Endothelial cell of umbilical vein (primary cell): ENCODE measurements at regions not wholly inside any gene's neighbourhood (a gene's known extent, or its start where the extent isn't known, plus 50 kb on each side); places are given as distances from the start of the nearest gene placed in this dataset.

Source experiments
- BruUV-seq: library from RNA; stranded (reverse); fragments of 400-500 nt; replicated peaks from 2 replicates; lab custom pipeline; 2021; lab: Mats Ljungman, UMichigan
- CTCF ChIA-PET: fragments of 300-600, 350-600 bp; sonication (Branson Sonifier 250); formaldehyde crosslinking; loops from one replicate; lab custom pipeline; 2021; ENCODE audit warnings: antibody characterized with exemption, inconsistent platforms; lab: Charles Lee
- POLR2A ChIA-PET: fragments of 300-600, 350-600 bp; sonication (Branson Sonifier 250); formaldehyde crosslinking; loops from one replicate; lab custom pipeline; 2021; ENCODE audit warnings: antibody characterized with exemption, inconsistent platforms; lab: Charles Lee
- DNase-seq: peaks from one replicate; pipeline ENCODE4 v3.0.0-alpha.2; 2011; ENCODE audit warnings: low read depth, low spot score
- FAIRE-seq: peaks from 2 replicates; lab custom pipeline; 2011; peaks lifted over from hg19 to GRCh38; lab: Jason Lieb, UNC
- H2AFZ ChIP-seq: 2 replicates; pipeline ENCODE4 v1.6.0; 2012; ENCODE audit warnings: low read depth, low read length, control low read depth, inconsistent platforms
- H3K27ac ChIP-seq: 2 replicates; pipeline ENCODE4 v1.5.1; 2011; ENCODE audit warnings: low read depth, mild to moderate bottlenecking, control low read depth, low read length, moderate library complexity; ENCODE audit not compliant: insufficient read depth
- H3K27me3 ChIP-seq, 2 experiments: 2 replicates each; pipeline versions ENCODE4 v1.6.0 to v1.6.1; 2011; ENCODE audit warnings: low read length in 2 of 2, mixed read lengths in 1 of 2; ENCODE audit not compliant: control insufficient read depth in 2 of 2, insufficient read depth in 2 of 2
- H3K36me3 ChIP-seq, 2 experiments: 2 replicates in 1 of 2; 3 replicates in 1 of 2; pipeline ENCODE4 v1.5.1; 2011; ENCODE audit warnings: low read length in 2 of 2, mild to moderate bottlenecking in 1 of 2, moderate library complexity in 1 of 2; ENCODE audit not compliant: control insufficient read depth in 2 of 2, insufficient read depth in 2 of 2; ENCODE audit errors: extremely low read depth in 1 of 2
- H3K4me1 ChIP-seq: 3 replicates; pipeline ENCODE4 v1.5.1; 2011; ENCODE audit warnings: mild to moderate bottlenecking, low read length; ENCODE audit not compliant: control insufficient read depth, insufficient read depth; ENCODE audit errors: extremely low read depth
- H3K4me2 ChIP-seq: 2 replicates; pipeline ENCODE4 v1.6.1; 2011; ENCODE audit warnings: low read length, control low read depth, mixed read lengths; ENCODE audit not compliant: insufficient read depth
- H3K4me3 ChIP-seq, 3 experiments: fragments of 200-600 bp in 1 of 3; sonication (generic), shearing (Covaris generic) in 1 of 3; replicated peaks in 1 of 3; 2 replicates each; pipeline ENCODE4 v1.5.1; 2011 to 2016; ENCODE audit warnings: control low read depth in 3 of 3, low read length in 3 of 3, mild to moderate bottlenecking in 2 of 3, inconsistent platforms in 1 of 3, low read depth in 1 of 3, moderate library complexity in 1 of 3; ENCODE audit not compliant: insufficient read depth in 1 of 3
- H3K79me2 ChIP-seq: 2 replicates; pipeline ENCODE4 v1.6.0; 2012; ENCODE audit warnings: low read length, inconsistent platforms; ENCODE audit not compliant: control insufficient read depth, insufficient read depth
- H3K9ac ChIP-seq: replicated peaks from 2 replicates; pipeline ENCODE3; 2011; ENCODE audit warnings: low read length, control low read depth; ENCODE audit not compliant: insufficient read depth; ENCODE audit errors: extremely low read depth
- H3K9me1 ChIP-seq: replicated peaks from 3 replicates; pipeline ENCODE4 v1.6.0; 2011; ENCODE audit warnings: mild to moderate bottlenecking, low read length; ENCODE audit not compliant: control insufficient read depth, insufficient read depth; ENCODE audit errors: extremely low read depth
- H3K9me3 ChIP-seq: replicated peaks from 2 replicates; pipeline ENCODE4 v1.5.1; 2012; ENCODE audit warnings: low read length, inconsistent platforms; ENCODE audit not compliant: control insufficient read depth, insufficient read depth
- H4K20me1 ChIP-seq: replicated peaks from 2 replicates; pipeline ENCODE3; 2011; ENCODE audit warnings: mild to moderate bottlenecking, low read length; ENCODE audit not compliant: control insufficient read depth, insufficient read depth; ENCODE audit errors: extremely low read depth
- CTCF ChIP-seq, 2 donors: IDR thresholded peaks; 1 replicate in 1 of 2; 2 replicates in 1 of 2; pipeline ENCODE4 v1.5.1; 2011; ENCODE audit warnings: low read length in 2 of 2, mild to moderate bottlenecking in 2 of 2, moderate library complexity in 2 of 2, control low read depth in 1 of 2, inconsistent platforms in 1 of 2, low read depth in 1 of 2; ENCODE audit not compliant: insufficient read depth in 1 of 2; ENCODE audit errors: extremely low read depth in 1 of 2
- EZH2 ChIP-seq: IDR thresholded peaks from 2 replicates; pipeline ENCODE4 v1.6.1; 2012; ENCODE audit warnings: borderline replicate concordance, low read depth, mild to moderate bottlenecking, moderate library complexity, low read length, inconsistent platforms; ENCODE audit not compliant: severe bottlenecking
- FOS ChIP-seq: IDR thresholded peaks from 2 replicates; pipeline ENCODE4 v1.6.1; 2011; ENCODE audit warnings: mild to moderate bottlenecking, low read length, moderate library complexity, borderline replicate concordance; ENCODE audit not compliant: insufficient read depth
- GATA2 ChIP-seq: IDR thresholded peaks from 2 replicates; pipeline ENCODE4 v1.7.0; 2011; ENCODE audit warnings: low read depth, mild to moderate bottlenecking, moderate library complexity, mixed read lengths, low read length; ENCODE audit not compliant: insufficient read length, insufficient read depth
- JUN ChIP-seq: IDR thresholded peaks from 2 replicates; pipeline ENCODE4 v1.6.1; 2011; ENCODE audit warnings: borderline replicate concordance, low read depth; ENCODE audit not compliant: insufficient read length, insufficient read depth
- MAX ChIP-seq: IDR thresholded peaks from 2 replicates; pipeline ENCODE4 v1.6.1; 2011; ENCODE audit not compliant: insufficient read depth, insufficient read length
- MYC ChIP-seq: IDR thresholded peaks from one replicate; pipeline ENCODE4 v1.6.1; 2011; ENCODE audit warnings: mild to moderate bottlenecking, low read depth, low read length
- POLR2A ChIP-seq: IDR thresholded peaks from 2 replicates; pipeline ENCODE4 v1.6.1; 2012; ENCODE audit warnings: low read depth, mild to moderate bottlenecking, control low read depth, low read length
- POLR2AphosphoS5 ChIP-seq: IDR thresholded peaks from 2 replicates; pipeline ENCODE4 v1.6.1; 2012; ENCODE audit warnings: low read depth, mild to moderate bottlenecking, control low read depth, low read length, moderate library complexity; ENCODE audit not compliant: insufficient read depth
- dilution Hi-C: fragments of 300-500 bp; cut with MboI; formaldehyde crosslinking; loops from one replicate; pipeline ENCODE4 v1.15.0; 2019; ENCODE audit warnings: low sequenced_read_pairs; ENCODE audit not compliant: extremely low pct_ligation_motif_present
- intact Hi-C: fragments of 100-400 bp; cut with micrococcal nuclease; formaldehyde crosslinking; loops from one replicate; pipeline ENCODE4 v1.10.0; 2022

- intact Hi-C loops (no loop called here), dilution Hi-C loops (no loop called here)
- no peaks in the 10 kb centered on the region for H3K9me1 ChIP-seq
- BruUV-seq, result no TSS peak
- CTCF ChIA-PET, result interaction anchor here (1.1 kb wide), 1 partner anchor 8 kb away, joined by 3 read pairs; no protein-coding TSS in a partner anchor
- POLR2A ChIA-PET, result no interaction called here
- no peaks in the 10 kb centered on the region for H4K20me1 ChIP-seq
- no peaks in the 10 kb centered on the region for H3K79me2 ChIP-seq
- H3K27me3 ChIP-seq, result no peaks in the 10 kb centered on the region
- H3K9me3 ChIP-seq, result no peaks in the 10 kb centered on the region
- H3K4me2 ChIP-seq, result no peak overlapping the region
- TF ChIP-seq GATA2, result no peak
- TF ChIP-seq JUN, result no peak
- no peak for TF ChIP-seq EZH2
- no peak for TF ChIP-seq CTCF (IDR thresholded peaks at IDR 0.05; ENCODE audit: extremely low read depth in 1 of 2, insufficient read depth in 1 of 2, low read depth in 1 of 2, low read length in 2 of 2)
- no peak for TF ChIP-seq POLR2AphosphoS5
- no peak for TF ChIP-seq MYC
- no peak for TF ChIP-seq MAX
- TF ChIP-seq FOS, result no peak
- no peak for TF ChIP-seq POLR2A
- H2AFZ ChIP-seq, result no peak overlapping the region
- DNase-seq (no peak), FAIRE-seq (no peak)
- no peak overlapping the region for H3K4me3 ChIP-seq
- H3K4me1 ChIP-seq, result no peaks in the 10 kb centered on the region
- H3K36me3 ChIP-seq, result no peaks in the 10 kb centered on the region
- H3K27ac ChIP-seq, result no peak overlapping the region
- H3K9ac ChIP-seq, result no peak overlapping the region
Measured at GRCh38 chr1:29634324-29634723, 398.0 kb downstream of the PTPRU start.
